ENCODE measurements at regions not wholly inside any gene's neighbourhood (a gene's known extent, or its start where the extent isn't known, plus 50 kb on each side); places are given as distances from the start of the nearest gene placed in this dataset.
A peak's percentile ranks its signal among the peaks of the same experiment; 100 is the strongest.
"Not testable (repeated sequence)": the region's sequence is repeated elsewhere in the genome, so short reads cannot be mapped to it uniquely, and the experiment has no call there.

DNA sequence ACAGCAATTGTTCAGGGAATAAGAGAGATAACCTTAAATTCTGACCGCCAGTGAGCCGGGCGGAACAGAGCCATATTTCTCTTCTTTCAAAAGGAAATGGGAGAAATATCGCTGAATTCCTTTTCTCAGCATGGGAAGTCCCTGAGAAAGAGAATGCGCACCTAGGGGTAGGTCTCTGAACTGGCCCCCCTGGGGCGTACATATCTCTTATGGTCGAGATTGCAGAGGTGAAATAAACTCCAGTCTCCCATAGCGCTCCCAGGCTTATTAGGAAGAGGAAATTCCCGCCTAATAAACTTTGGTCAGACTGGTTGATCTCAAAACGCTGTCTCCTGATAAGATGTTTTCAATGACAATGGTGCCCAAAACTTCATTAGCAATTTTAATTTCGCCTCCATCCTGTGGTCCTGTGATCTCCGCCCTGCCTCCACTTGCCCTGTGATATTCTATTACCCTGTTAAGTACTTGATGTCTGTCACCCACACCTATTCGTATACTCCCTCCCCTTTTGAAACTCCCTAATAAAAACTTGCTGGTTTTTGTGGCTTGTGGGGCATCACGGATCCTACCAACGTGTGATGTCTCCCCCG, 195.8 kb upstream of the HMCN1 start:
- DNase-seq: not testable (repeated sequence)

DNA sequence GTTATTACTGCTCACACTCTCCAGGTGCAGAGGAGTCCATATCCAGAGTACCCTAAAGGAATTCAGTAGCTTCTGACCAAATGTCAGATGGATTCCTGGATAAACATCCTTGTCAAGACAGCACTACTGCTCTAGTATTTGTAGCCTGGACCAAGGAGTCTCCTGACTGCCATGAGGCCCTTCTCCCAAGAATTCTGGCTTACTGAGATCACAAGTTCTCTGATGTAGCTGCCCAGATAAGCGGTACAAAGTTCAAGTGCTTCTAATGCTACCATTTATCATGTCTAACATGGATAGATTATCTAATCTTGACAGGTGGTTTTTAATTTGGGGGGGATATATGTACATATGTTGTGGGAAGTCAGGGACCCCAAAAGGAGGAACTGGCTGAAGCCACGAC, 196.6 kb upstream of the HMCN1 start:
- DNase-seq: peak; percentile 22

DNA sequence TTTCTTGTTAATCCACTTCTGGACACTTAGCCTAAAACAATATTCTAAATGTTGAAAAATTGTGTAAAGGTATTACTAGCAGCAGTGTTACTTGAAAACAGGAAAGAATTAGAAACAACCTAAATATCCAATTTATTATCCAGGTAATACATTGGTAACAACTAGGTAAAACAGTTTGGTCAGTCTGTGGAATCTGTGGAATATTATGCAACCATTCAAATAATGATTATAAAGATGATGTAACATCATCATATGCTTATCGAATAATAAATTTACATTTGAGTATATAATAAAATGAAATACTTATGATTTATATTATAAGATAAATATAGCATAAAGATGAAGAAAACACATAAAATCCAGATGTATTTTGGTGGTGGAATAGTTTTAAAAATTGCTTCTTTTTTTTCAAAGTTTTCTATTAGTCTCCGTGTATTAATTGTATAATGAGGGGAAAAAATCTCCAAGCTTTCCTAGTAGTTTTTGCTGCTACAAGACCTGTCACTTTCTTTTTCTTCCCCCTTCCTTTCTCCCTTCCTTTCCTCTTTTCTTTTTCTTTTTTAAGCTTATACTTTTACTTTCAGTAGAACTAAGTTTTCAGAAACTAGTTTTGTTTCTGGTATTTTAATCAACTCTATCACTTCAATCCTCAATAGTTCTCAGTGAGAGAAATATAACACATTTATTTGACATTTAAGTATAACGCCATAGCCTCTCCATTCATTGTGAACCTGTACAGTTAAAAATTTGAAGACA, 197.8 kb upstream of the HMCN1 start:
- DNase-seq: no peak

DNA sequence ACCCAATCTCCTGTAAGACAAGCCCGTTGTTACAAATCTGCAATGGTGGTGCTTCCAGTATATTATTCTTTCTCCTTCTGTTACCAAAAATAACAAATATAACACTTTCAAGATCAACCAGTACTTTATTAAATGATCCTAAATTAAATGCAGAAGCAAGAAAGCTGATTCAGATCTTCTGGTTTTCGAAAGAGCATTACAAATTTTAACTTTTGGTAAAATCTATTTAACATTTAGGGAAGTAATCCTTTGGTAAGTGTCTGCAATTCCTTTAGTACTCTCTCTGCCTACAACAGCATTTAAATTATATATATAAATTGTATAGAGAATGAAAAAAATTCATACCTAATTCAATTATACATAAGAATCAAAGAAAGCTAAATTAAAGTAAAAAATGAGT, 198.6 kb upstream of the HMCN1 start:
- no peak for DNase-seq

DNA sequence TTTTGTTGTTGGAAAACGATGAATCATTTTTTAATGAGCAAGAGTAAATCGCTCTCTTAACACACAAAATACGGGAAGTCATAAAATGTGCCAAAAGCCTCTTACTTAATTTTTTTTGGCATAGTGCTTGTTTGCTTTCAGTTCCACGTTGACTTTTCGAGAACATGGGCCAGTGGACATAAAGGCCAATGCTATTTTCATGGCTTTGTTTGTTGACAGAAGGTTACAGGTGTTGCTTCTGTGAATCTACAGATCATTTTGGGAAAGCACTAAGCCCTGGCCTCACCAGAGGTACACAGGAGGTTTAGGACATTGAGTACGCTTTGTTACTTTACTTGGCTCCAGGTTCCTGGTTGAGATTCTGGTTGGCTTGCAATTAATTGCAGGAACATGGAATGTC, 199.4 kb upstream of the HMCN1 start:
- peak; percentile 55 for DNase-seq

DNA sequence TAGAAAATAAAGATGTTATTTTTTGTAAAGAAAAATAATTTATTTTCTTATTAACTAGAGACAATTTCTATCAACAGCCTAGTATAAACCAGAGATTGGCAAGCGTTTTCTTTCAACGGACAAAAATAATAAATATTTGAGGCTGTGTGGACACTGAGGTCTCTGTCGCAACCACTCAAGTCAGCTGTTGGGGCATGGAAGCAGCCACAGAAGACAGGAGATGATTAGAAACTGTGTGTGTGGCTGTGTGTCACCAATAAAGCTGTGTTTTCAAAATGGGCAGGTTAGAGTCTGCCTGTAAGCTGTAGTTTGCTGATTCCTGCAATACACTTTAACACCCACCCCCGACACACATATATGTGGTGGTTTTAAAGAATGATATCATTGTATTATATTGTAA, 200.6 kb upstream of the HMCN1 start:
- no peak for DNase-seq

DNA sequence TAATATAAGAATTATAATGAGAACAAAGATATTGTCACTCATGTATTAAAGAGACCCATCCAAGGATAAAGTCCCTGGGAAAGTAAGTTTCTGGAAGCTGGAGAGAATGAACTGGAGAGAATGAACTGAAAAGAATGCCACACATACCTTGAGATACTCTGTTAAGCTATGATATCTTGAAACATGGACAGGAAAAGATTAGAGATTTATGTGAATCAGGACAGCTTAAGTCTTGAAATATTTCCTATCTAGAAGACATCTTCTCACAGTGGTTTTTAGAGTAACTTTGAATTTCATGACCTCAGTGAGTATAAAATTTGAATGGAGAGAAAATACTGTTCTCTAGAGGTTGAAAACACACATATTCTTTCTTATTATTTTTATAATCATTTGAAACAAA, 201.3 kb upstream of the HMCN1 start:
- no peak for DNase-seq

DNA sequence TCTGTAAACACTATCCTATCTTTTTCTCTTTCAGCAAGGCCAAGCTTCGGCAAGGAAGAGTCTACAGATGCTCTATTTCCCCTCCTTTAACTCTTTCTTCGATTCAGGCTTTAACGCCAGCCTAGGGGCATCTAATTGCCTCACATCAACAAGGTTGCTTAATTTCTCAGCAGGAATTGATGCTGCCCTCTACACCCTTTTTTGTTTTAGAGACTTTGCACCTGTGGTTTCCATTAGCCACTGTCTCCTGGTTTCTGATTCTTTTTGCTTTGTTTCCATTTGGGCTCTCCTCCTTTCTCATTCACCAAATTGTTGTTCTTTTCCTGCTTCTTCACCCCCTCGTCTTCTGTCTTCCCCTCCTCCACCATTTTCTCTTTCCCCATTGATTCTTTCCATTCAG, 202.4 kb upstream of the HMCN1 start:
- no peak for DNase-seq

DNA sequence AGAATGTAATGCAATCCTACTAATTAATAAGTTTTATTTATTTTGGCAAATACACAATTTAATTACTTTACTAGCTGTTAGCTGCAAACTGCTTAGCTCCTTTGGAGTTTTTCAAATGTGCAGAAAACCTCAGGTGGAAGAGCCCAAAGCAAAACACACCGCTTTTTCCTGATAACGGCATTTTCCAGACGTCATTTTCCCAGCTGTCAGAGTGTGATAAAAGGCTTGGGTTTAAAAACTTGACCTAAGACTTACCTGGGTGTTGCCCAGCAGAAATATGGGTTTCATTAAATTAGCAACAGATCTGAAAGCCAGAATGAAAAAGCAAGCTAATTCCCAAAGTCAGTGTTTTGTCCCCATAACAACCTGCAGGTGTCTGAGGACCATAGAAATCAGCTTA, 204.0 kb upstream of the HMCN1 start:
- DNase-seq: no peak

DNA sequence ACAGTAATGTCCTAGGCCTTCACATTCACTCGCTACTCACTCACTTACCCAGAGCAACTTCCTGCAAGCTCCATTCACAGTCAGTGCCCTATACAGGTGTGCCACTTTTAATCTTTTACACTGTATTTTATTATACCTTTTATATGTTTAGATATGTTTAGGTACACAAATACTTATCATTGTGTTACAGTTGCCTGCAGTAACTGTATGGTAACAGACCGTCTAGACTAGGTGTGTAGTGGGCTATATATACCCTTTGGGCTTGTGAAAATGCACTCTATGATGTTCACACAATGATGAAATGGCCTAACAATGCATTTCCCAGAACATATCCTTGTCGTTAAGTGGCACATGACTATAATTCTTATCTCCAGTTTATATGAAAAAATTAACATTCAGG, 204.5 kb upstream of the HMCN1 start:
- no peak for DNase-seq

DNA sequence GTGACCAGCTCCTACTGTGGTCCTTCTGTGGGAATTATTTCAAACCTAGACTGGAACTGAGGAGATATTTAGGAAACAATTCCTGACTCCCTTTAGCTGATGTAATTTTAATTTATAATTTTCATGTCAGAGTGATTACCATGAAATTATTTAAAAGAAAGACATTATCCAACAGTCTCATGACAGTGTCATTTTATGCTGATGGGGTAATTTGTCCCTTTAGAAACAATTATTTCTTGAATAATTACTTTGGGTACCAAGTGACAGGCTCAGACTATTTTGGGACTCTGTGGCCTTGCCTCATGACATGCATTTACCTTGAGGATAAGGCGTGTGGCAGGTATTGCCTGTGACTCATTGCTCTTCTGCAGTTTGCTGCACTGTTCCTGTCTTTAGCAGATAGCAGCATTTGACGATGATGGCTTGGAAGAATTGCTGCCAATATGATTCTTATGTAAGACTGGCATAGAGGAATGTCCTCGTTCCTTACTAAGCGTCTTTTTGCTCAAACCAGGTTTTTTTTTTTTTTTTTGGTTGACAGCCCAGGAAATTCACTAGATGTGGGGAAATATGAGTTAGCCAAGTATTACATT, 206.0 kb upstream of the HMCN1 start:
- DNase-seq: no peak

DNA sequence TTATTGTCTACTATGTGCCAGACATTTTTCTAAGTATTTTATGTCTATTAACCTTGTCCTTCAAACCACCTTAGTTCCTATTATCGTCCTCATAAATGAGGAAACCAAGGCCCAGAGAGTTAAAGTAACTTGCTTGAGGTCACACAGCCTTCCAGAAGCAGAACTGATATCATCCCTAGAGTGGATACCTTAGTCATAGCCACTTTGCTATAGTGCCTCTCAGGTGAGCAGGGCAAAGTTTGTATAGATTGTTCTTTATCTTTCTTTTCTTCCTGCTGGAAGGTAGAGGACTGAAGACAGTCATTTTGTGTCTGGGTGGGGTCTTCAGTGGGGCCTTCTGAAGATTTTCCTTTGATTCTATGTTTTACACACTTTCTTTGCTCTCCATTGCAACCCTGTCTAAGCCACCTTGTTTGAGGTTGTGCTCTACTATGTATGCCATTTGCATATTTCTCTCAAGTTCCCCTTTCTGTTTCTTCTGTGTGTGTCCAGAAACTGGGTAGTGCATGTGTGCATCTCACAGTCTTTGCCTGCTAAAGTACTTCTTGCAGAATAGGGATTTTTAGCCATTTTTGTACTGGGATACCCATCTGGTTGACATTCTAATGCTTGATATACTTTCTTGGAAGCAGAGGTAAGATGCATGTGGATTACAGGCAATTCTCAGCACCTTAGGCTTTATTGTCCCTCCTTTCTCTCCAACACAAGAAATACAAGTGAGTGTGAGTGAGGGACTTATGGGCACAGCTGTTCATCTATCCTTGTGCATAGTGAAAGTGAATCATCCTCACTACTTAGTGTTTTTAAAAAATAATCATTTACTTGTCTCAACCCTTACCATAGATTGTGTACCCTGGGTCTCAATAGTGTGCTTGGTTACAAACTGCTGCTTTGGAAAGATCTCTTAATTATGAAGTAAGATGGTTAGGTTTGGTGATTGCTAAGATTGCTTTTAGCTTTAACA, 207.6 kb upstream of the HMCN1 start:
- no peak for DNase-seq

DNA sequence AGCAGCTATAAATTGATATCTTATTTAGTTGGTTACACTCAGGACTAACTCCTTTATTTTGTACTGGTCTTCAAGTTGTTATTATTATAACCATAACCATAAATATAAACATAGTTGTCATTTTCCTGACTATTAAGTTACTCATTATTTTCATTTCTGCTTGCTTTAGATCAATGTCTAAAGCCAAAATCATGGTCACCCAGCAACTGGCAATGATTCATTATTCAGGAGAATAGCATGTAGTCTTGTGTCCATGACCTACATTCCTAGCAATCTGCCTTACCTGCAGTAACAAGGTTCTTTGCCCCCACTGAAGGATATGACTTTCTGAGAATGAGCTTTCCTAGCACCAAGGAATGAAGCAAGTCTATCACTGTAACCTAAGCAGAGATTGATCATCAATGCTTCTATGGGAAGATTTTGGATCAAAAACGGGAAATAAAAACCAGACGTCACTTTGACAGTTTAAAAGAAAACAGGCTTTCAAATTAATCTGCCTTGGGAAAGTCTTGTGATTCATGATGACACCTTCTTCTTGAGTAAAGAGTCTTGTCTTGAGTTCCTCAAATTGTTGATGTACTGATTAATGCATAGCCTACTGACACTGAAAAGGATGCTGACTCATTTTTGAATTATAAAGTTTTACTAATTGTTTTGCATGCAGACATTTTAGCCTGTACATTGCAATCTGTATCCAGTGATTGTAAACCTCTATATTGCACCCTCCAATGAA, 203.3 kb upstream of the IVNS1ABP start:
- no peak for DNase-seq

DNA sequence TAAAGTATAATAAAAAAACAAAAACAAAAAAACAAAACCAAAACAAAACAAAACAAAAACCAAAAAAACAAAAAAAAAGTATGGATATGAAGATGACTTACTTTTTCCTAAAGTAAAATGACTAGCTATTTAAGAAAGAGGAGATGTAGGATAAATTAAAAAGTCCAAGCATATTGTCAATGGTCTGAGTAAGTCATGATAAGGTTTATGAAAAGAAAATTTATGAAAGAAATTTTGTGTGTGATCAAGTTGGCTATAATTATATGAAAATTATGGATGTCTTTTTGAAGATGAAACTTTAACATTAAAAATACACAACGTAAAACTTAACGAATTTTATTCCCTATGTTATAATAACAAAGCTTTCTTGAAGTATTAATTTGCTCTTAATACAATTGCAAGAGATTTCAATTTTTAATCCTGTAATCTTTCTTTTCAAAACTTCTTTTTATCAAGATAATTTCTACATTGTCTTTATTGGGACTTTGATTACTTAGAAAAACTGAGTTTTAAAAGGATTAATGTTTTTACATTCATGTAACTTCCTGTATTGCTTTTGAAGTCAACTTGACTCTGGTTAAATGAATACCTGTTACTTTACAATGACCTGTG, 200.9 kb upstream of the IVNS1ABP start:
- DNase-seq: peak; percentile 12

DNA sequence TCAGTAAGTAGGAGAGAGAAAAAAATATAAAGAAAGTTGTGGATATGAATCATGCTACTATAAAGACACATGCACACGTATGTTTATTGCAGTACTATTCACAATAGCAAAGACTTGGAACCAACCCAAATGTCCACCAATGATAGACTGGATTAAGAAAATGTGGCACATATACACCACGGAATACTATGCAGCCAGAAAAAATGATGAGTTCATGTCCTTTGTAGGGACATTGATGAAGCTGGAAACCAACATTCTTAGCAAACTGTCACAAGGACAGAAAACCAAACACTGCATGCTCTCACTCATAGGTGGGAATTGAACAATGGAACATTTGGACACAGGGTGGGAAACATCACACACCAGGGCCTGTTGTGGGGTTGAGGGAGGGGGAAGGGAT, 200.3 kb upstream of the IVNS1ABP start:
- not testable (repeated sequence) for DNase-seq

DNA sequence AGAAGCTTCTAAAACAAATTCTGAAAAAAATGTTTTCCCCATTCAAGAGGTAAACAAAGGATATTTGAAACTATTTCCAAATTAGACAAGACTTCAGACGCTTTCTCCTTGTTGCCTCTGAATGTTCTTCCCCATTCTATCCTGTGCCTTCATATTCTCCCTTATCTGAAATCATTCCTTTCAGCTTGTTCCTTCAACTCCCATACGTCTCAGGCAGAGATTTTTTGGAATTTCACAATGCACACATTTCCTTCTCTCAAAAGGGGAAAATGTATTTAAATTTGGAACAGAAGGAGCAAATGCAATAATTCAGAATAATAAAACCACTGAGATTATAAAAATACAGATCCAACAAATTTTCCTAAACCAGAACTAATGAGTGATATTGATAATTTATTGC, 198.7 kb upstream of the IVNS1ABP start:
- DNase-seq: no peak

DNA sequence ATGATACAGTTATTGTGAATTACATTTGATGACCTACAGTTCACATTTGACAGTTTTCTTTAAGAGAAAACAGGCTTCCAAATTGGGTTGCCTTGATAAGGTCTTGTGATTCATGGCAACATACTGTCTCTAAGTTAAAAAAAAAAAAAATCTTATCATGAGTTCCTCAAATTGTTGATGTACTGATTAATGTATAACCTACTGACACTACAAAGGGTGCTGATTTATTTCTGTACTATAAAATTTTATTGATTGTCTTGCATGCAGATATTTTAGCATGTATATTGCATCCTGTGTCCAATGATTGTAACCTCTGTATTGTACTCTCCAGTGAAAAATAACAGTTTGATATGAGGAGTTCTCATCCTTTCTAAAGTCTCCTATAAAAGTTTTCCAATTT, 197.3 kb upstream of the IVNS1ABP start:
- no peak for DNase-seq

DNA sequence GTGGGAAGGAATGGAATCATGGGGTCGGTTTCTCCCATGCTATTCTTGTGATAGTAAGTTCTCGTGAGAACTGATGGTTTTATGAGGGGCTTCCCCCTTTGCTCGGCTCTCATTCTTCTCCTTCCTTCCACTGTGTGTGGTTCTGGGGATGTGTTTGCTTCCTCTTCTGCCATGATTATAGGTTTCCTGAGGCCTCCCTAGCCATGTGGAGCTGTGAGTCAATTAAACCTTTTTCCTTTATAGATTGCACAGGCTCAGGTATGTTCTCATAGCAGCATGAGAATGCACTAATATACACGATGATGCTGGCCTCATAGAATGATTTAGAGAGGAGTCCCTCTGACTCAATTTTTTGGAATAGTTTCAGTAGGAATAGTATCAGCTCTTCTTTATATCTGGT, 195.4 kb upstream of the IVNS1ABP start:
- no peak for DNase-seq

DNA sequence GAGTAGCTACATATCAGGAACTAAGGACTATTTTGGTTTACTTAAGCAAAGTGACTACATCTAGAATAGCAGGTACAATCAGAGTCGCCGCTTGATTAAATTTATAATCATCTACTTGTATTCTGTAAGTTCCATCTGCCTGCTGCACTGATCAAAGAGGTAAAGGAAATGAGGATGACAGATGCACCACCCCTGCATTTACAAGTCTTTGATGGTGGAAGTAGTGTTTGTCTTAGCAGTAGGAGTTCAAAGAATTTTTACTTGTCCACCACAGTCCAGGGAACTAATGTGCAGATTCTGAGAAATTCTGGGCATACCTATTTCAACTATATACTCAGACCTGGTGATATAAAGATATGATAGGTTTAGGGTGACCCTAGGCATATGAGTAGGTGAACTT, 184.1 kb upstream of the IVNS1ABP start:
- no peak for DNase-seq

DNA sequence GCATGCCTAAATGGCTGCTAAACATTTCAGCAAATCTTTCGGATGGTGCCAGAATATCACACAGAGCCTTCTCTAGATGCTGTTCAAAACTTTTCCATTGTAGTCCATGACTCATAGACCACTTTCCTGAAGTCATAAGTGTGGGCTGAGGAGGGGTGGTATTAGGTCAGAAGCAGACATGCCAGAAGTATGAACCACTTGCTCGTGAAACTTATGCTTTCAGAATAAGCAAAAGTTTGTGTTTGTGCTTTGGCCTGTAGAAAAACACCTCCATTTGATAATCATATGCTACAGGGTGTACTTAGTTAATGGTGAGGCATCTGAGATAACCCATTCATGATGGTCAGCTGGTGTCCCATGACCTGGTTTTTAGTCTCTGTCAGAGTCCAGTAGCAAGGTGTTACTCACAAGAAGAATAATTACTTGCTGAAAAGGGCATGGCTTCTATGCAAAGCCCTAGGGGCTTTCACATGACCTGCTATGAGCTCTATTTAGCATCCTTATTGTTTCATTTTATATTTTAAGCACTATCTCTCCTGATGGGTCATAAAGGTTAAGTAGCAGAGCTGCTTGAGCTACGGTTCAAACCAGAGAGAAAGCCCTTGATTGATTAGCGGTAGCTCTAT, 183.1 kb upstream of the IVNS1ABP start:
- DNase-seq: no peak

DNA sequence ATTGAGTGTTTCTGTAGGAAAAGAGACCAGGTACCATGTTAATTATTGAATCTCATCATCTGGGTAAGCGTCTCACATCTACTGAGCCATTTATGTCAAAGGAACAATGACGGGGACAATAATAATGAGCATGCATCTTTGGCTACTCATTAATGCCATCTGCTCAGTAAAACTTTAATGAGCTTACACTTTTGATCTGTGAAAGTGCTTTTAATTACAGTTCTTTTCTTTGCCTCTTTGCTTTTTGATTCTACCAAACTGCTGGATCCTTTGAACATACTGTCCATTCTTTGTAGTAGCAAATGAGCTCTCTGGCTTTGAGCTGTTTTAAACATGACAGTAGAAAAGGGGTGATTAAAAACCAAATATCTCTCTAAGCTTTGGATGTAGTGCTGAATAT, 181.2 kb upstream of the IVNS1ABP start:
- no peak for DNase-seq

DNA sequence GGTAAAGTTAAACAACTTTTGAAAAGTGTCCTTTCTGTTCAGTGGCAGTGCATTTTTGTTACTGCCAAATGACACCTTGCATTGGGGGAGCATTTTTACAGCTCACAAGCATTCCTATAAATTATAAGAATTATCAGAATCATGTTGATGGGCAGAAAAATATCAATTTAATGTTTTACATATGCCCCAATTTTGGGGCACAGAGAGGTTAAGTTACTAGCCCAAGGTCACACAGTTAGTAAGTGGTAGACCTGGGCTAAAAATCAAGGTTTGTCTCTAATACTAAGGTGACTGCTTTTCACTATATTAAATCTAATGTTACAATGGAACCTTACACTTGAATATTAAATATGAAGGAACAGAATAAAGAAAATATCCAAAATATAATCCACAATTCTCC, 180.1 kb upstream of the IVNS1ABP start:
- no peak for DNase-seq

All from DMS53 (cell line).